ENCODE measurements at regions not wholly inside any gene's neighbourhood (a gene's known extent, or its start where the extent isn't known, plus 50 kb on each side); places are given as distances from the start of the nearest gene placed in this dataset.

GRCh38 chr9:108077556-108077955 is 588.0 kb upstream of the KLF4 start:
- no peak for TF ChIP-seq CEBPB (IDR thresholded peaks at IDR 0.05; ENCODE audit: borderline replicate concordance, low read depth, low read length)
- TF ChIP-seq MAFK (conservative IDR thresholded peaks at IDR 0.05 in 1 of 2, IDR thresholded peaks at IDR 0.05 in 1 of 2; ENCODE audit: low read length in 2 of 2), result no peak
- no peak for TF ChIP-seq NR2F6 (IDR thresholded peaks at IDR 0.05)
- TF ChIP-seq NR2F6 (CRISPR knock-in tag; IDR thresholded peaks at IDR 0.05), result no peak
- TF ChIP-seq TCF12 (IDR thresholded peaks at IDR 0.05), result no peak
- TF ChIP-seq TCF12 (CRISPR knock-in tag; IDR thresholded peaks at IDR 0.05), result no peak
- TF ChIP-seq RAD21 (CRISPR knock-in tag; IDR thresholded peaks at IDR 0.05), result no peak
- TF ChIP-seq, protein P1, sequence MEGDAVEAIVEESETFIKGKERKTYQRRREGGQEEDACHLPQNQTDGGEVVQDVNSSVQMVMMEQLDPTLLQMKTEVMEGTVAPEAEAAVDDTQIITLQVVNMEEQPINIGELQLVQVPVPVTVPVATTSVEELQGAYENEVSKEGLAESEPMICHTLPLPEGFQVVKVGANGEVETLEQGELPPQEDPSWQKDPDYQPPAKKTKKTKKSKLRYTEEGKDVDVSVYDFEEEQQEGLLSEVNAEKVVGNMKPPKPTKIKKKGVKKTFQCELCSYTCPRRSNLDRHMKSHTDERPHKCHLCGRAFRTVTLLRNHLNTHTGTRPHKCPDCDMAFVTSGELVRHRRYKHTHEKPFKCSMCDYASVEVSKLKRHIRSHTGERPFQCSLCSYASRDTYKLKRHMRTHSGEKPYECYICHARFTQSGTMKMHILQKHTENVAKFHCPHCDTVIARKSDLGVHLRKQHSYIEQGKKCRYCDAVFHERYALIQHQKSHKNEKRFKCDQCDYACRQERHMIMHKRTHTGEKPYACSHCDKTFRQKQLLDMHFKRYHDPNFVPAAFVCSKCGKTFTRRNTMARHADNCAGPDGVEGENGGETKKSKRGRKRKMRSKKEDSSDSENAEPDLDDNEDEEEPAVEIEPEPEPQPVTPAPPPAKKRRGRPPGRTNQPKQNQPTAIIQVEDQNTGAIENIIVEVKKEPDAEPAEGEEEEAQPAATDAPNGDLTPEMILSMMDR (CRISPR knock-in tag; IDR thresholded peaks at IDR 0.05), result no peak
- no peak for TF ChIP-seq TP53 (CRISPR knock-in tag; conservative IDR thresholded peaks at IDR 0.05)
- TF ChIP-seq ZNF253 (CRISPR knock-in tag; IDR thresholded peaks at IDR 0.05; ENCODE audit: borderline replicate concordance), result no peak
- TF ChIP-seq, protein P2, sequence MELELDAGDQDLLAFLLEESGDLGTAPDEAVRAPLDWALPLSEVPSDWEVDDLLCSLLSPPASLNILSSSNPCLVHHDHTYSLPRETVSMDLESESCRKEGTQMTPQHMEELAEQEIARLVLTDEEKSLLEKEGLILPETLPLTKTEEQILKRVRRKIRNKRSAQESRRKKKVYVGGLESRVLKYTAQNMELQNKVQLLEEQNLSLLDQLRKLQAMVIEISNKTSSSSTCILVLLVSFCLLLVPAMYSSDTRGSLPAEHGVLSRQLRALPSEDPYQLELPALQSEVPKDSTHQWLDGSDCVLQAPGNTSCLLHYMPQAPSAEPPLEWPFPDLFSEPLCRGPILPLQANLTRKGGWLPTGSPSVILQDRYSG (CRISPR knock-in tag; IDR thresholded peaks at IDR 0.05), result no peak
- TF ChIP-seq FOSL2 (CRISPR knock-in tag; IDR thresholded peaks at IDR 0.05), result no peak

All from HepG2 (cell line).